ENCODE measurements at regions not wholly inside any gene's neighbourhood (a gene's known extent, or its start where the extent isn't known, plus 50 kb on each side); places are given as distances from the start of the nearest gene placed in this dataset.

DNA sequence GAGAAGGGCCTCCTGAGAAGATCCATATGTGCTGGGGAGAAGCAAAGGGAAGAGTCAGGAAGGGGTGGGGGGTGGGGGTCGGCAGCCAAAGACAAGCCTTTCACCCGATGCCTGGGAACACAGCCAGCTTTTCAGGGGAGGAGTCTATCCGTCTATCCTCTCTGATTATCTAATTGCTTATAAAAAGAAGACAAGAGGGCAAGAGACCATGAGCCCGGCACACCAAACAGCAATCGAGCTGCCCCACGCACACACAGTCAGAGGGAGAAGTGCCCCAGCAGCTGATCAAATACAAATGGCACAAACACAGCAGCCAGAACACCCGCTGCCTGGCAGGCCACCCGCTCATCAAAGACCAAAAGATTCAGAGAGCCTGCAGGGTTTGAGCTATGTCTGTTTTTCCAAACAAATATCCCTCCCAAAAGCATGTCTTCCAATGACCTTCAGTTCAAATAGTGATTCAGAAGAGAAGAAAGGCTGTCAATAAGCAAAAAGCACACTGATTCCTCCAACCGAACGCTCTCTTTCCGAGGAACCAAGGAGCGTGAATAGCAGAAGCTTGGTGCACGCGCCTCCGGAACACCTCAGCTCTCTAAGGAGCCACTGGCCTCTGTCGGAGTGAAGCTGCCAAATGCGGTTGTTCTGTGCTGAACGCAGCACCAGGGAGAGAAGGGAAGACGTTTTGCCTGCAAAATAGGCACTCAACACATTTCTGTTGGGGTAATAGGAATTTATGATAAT is 419.2 kb downstream of the OCA2 start:
- TF ChIP-seq CTCF (conservative IDR thresholded peaks at IDR 0.05) = peak; percentile 16; the same call in 1 of the 2 replicates

GRCh38 chr15:27679203-27679602 is 419.9 kb downstream of the OCA2 start:
- TF ChIP-seq CTCF (conservative IDR thresholded peaks at IDR 0.05) = no peak
- no peak overlapping the region for H3K27ac ChIP-seq

More for the DNA sequence above, 419.2 kb downstream of the OCA2 start:
- H3K27ac ChIP-seq = peak overlapping the region; percentile 21; the same call in 1 of the 2 replicates

DNA sequence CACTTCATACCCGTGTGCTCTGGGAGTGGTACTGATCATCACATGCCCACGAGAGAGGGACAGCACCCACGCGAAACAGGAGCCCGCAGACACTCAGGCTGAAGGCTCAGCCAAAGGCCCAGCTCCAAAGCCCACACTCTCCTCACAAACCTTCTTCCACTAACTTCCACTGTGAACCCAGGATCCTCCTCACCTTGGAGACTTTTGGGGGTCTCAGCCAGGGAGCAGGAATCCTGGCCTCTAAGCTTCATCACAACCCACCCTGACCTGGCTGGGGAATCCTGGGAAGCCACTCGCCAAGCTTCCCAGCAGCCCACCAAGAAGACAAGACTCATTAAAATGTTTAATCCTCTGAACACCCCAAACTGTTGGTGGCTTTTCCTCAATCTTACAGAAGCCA is 421.2 kb downstream of the OCA2 start:
- no peak overlapping the region for H3K27ac ChIP-seq
- TF ChIP-seq CTCF (conservative IDR thresholded peaks at IDR 0.05) = no peak

DNA sequence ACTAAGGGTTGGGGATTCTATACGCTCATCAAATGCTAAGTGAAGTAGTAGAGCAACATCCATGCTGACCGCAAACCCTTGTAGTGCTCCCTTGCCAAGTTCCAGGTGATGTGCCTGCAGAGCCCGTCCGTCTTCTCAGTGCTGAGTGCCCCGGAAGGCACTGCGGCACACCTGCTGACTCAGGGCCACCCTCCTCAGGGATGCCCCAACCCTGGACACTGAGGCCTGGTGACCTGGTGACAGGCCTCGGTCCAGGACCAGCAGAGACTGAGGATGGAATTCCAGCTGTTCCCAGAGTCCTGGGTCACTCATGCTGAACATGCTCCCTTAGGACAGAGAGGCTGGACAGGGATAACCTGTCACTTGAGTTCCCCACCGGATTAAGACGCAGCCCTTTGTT is 422.5 kb downstream of the OCA2 start:
- no peak for TF ChIP-seq CTCF (conservative IDR thresholded peaks at IDR 0.05)
- H3K27ac ChIP-seq = no peak overlapping the region

DNA sequence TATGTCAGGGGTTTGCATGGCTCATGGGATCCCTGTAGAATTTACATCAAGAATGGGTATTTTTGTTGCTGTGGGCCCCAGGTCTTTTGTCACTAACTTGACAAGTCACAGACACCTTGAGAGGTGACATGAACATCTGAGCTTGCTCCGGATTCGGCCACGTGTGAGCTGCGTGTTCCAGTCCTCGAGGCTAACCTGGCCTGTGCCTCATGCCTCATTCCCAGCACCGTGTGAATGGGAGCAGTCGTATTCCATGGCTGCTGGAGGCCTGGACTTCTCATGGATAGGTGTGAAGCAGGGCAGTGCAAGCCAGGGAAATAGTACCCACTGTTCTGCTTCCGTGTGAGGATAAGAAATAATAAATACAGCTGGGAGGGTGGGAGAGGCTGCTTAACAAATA is 423.5 kb downstream of the OCA2 start:
- H3K27ac ChIP-seq = no peak overlapping the region
- no peak for TF ChIP-seq CTCF (conservative IDR thresholded peaks at IDR 0.05)

- no peak for TF ChIP-seq CTCF (conservative IDR thresholded peaks at IDR 0.05)
- H3K27ac ChIP-seq = no peak overlapping the region
Observed at GRCh38 chr15:27674826-27675225, 424.3 kb downstream of the OCA2 start.

- no peak for TF ChIP-seq CTCF (conservative IDR thresholded peaks at IDR 0.05)
- H3K27ac ChIP-seq = no peak overlapping the region
Observed at GRCh38 chr15:27673766-27674445, 425.2 kb downstream of the OCA2 start.
